GM18505 (cell line): ENCODE measurements at regions not wholly inside any gene's neighbourhood (a gene's known extent, or its start where the extent isn't known, plus 50 kb on each side); places are given as distances from the start of the nearest gene placed in this dataset.

Experiments used
- ATAC-seq: cut with Tn5 transposase; IDR thresholded peaks from one replicate; pipeline ENCODE4 v1.9.1; 2021; ENCODE audit not compliant: unreplicated experiment
- POLR2A ChIP-seq: IDR thresholded peaks from 4 replicates; pipeline ENCODE4 v1.6.1; 2011; ENCODE audit warnings: borderline replicate concordance; ENCODE audit not compliant: insufficient read depth, insufficient read length; ENCODE audit errors: extremely low read depth

DNA sequence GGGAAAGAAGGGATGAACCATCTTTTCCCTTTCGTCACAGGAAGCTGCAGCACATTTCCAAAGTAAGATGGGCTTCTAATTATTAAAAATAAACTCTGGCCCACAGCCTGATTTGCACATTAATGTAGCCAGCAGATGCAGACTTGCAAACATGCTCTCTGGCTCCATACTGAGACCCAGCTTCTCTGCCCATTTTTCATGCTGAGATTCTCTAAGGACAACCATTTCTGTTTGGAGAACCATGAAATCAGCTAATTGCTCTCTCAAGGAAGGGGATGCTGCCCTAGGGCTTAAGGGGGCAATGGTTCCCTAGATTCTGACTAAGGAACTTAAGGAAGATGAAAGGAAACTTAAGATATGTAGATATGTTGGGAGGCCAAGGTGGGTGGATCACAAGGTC lies 63.0 kb upstream of the CES5A start:
- no peak for TF ChIP-seq POLR2A
- no peak for ATAC-seq

DNA sequence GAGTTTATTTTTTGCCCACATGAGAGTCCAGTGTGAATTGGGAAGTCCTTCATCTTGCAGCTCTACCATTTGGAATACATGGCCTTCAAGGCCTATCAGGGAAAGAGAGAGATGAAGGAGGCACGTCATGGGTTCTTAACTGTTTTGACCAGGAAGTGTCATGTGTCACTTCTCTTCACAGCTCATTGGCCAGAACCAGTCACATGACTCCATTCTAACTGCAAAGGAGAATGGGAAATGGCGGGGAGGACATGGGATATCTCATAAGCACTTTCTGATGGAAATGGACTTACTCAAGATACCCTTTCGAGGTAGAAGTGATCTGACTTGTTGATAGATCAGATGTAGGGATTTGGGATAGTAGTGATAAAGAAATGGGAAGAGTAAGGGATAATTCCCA lies 57.9 kb upstream of the CES5A start:
- no peak for ATAC-seq

DNA sequence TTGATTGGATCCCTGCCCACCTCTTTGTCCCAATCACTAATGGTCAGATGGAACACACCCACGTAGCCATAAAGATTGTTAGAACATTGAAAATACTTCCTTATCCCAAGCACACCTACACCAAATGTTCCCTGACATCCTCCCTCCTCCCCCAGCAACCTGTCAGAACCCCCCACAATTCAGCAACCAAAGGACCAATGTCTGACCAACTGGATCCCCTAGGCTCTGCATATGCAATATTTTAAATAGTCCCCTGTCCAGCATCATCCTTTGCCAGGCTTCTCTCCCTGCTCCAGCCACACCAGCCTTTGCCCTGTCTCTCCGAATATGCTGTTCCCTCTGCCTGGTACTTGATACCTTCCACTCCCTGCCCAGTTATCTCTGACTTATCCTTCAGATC lies 54.9 kb upstream of the CES5A start:
- no peak for ATAC-seq
- no peak for TF ChIP-seq POLR2A

More for the DNA sequence above, 57.9 kb upstream of the CES5A start:
- TF ChIP-seq POLR2A = no peak

DNA sequence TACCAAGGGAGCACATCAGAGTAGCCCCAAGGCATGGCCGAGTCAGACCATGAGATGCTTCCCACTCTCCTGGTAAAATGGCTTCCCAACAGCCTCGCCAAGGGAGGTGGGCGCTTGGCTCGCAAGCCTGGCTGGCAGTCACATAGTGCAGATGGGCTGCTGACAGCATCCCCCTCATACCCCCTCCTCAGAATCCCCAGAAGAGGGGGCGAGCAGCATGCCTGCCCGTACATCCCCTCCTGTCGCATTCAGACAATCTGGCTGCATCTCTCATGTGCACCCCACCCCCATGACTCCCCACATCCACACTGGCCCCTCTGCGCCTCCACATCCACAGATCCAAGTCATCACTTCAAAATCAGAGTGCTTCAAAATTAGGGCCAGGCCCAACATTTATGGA lies 54.0 kb upstream of the CES5A start:
- ATAC-seq = no peak
- TF ChIP-seq POLR2A = no peak

DNA sequence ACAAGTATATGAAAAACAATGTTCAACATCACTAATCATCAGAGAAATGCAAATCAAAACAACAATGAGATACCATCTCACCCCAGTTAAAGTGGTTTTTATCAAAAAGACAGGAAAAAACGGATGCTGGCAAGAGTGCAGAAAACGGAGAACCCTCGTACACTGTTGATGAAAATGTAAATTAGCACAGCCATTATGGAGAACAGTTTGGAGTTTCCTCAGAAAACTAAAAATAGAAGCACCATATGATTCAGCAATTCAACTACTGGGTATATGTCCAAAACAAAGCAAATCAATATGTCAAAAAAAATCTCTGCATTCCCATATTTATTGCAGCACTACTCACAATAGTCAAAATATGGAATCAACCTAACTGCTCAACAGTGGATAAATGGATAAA lies 50.1 kb upstream of the CES5A start:
- no peak for ATAC-seq
- no peak for TF ChIP-seq POLR2A
